Thyroid gland (tissue), 4 donors: ENCODE measurements at regions not wholly inside any gene's neighbourhood (a gene's known extent, or its start where the extent isn't known, plus 50 kb on each side); places are given as distances from the start of the nearest gene placed in this dataset.

ENCODE experiments used
- CTCF ChIP-seq, 6 experiments: fragments of 200-600 bp in 3 of 6; fragments of 450-650 bp in 3 of 6; sonication (generic) in 3 of 6; IDR thresholded peaks; one replicate each; pipeline ENCODE4 v1.5.1; 2016 to 2019; ENCODE audit warnings: antibody characterized with exemption in 6 of 6, mild to moderate bottlenecking in 2 of 6, inconsistent platforms in 1 of 6, moderate library complexity in 1 of 6
- POLR2A ChIP-seq, 2 donors: fragments of 450-650 bp; IDR thresholded peaks; one replicate each; pipeline ENCODE4 v1.6.1; 2017; ENCODE audit warnings: antibody characterized with exemption in 2 of 2, mild to moderate bottlenecking in 2 of 2, moderate library complexity in 1 of 2

- TF ChIP-seq CTCF (IDR thresholded peaks at IDR 0.05): no peak
- no peak for TF ChIP-seq POLR2A (IDR thresholded peaks at IDR 0.05)
Observed at GRCh38 chr3:21806733-21807132, 55.7 kb upstream of the ZNF385D start.
